CD4-positive, alpha-beta T cell treated with Interleukin-1 beta for 1 hour (primary cell): ENCODE measurements at regions not wholly inside any gene's neighbourhood (a gene's known extent, or its start where the extent isn't known, plus 50 kb on each side); places are given as distances from the start of the nearest gene placed in this dataset.
"Not testable (repeated sequence)": the region's sequence is repeated elsewhere in the genome, so short reads cannot be mapped to it uniquely, and the experiment has no call there.

ENCODE experiments used
- DNase-seq, 2 donors: peaks; one replicate each; pipeline ENCODE4 v3.0.0-alpha.2; 2020 to 2022

- no peak for DNase-seq
These were observed 613.5 kb downstream of the IQCM start for GRCh38 chr4:149202117-149202516.

DNA sequence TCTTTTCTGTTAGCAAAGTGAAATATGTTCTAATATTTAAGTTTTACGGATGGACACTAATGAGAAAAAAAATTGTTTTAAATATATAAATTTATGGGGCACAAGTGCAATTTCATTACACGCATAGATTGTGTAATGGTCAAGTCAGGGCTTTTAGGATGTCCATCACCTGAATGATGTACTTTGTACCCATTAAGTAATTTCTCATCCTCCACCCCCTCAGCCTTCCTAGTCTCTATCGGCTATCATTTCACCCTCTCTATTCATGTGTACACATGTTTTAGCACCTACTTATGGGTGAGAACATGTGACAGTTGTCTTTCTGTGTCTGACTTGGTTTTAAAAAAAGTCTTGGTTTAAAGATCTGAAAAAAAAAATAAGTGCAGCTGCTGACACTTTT, 616.0 kb downstream of the IQCM start:
- DNase-seq: no peak

GRCh38 chr4:149194061-149194460, 621.6 kb downstream of the IQCM start:
- no peak for DNase-seq

DNA sequence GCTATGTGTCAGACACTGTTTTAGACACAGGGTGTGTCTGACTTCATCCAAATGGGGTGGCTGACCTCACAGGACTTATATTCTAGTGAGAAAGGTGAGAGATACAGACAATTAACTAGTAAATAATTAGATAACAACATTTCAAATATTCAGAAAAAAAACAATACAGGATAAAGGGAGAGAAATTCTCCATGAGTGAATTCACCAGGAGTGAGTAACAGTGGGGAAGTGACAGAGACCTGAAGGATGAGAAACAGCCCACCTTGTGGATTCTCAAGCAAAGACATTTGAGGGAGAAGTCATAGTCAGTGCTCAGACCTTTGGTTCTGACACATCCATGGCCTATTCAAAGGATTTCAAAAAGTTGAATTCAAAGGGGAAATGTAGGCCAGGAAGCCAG, 627.9 kb downstream of the IQCM start:
- DNase-seq: no peak

DNA sequence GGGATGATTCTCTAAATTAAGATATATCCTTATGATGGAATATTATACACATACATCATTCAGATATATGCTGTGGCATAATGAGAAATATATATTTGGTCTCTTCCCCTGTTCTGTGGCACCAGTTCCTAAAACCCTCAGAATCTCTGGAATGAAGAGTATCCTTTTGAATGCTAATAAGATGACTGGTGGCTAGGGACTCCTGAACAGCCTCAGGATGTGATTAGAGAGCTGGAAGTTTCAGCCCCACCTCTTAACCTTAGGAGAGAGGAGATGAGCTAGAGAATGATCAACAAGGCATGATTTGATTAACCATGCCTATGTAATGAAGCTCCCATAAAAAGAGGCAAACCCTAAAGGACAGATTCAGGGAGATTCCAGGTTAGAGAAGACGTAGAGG, 632.0 kb downstream of the IQCM start:
- no peak for DNase-seq

- DNase-seq: not testable (repeated sequence)
These were observed 634.2 kb downstream of the IQCM start for GRCh38 chr4:149181459-149181858.

DNA sequence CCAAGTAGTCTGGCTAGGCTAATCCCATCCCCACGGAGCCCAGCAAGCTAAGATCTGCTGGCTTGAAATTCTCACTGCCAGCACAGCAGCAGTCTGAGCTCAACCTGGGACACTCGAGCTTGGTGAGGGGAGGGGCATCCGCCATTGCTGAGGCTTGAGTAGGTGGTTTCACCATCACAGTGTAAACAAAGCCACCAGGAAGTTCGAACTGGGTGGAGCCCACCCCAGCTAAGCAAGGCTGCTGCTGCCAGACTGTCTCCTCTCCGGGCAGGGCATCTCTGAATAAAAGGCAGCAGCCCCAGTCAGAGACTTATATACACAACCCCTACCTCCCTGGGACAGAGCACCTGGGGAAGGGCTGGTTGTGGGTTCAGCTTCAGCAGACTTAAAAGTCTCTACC, 639.6 kb downstream of the IQCM start:
- peak in 1 of 2 donors; percentile 4 for DNase-seq

DNA sequence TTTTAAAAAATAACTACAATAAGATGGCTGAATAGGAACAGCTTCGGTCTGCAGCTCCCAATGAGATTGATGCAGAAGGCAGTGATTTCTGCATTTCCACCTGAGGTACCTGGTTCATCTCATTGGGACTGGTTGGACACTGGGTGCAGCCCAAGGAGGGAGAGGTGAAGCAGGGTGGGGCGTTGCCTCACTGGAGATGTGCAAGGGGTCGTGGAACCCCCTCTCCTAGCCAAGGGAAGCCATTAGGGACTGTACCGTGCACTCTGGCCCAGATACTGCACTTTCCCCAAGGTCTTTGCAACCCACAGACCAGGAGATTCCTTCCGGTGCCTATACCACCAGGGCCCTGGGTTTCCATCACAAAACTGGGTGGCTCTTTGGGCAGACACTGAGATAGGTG, 640.1 kb downstream of the IQCM start:
- DNase-seq: no peak

- DNase-seq: no peak
These were observed 642.2 kb downstream of the IQCM start for GRCh38 chr4:149173241-149174013.

DNA sequence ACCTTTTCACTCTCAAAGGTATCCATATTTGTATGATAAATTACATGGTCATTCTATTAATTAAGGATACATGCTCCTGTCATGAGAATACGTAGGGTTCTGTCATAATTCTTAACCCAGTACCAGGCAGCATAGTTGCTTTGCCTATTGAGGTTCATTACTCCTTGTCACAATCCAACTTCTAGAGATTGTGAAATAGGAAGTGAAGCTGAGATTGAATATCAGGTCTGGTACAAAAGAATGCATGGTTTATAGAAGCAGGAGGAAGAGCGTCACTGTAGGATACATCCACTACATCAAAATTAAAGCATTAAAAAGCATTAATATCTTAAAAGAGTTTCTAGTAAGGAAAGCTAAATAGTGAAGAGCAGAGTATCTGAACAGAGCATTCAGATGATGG, 647.0 kb downstream of the IQCM start:
- DNase-seq: no peak

GRCh38 chr4:149166876-149167275, 648.8 kb downstream of the IQCM start:
- DNase-seq: no peak

DNA sequence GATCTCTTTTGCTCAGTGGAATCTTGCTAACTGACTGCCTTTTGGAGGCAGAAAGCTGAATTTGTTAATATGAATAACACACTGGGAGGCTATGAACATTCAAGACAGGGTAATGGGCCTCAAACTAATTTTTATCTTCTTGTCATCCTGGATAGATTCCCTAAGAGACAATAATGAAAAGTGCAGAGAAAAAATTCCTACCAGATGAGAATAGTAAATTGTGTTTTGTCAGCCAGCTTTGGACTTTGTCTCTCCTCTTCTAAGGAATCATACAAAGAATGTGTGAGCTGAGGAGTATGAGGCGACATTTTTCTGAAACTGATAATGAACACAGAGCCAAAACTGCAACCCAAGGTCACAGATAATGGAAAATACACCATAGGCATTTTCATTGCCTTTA, 649.3 kb downstream of the IQCM start:
- no peak for DNase-seq

- no peak for DNase-seq
These were observed 651.4 kb downstream of the IQCM start for GRCh38 chr4:149164282-149164681.

DNA sequence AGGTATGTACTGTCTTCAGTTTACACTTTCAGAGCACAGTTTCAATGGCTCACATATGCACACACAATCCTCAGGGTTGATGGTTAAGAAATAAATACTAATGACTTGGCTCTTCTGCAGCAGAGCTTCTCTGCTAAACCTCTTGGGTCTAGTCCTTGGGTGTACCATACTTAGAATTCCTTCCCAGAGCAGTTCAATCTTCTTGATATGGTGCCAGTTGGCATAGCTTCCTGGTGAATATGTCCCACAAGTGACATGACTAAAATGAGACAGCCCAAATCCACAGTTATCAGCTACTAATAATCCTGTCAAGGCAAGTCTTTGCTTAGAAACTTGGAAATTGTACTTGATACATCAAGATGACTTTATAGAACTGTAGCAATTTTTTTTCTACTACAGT, 654.4 kb downstream of the IQCM start:
- no peak for DNase-seq

DNA sequence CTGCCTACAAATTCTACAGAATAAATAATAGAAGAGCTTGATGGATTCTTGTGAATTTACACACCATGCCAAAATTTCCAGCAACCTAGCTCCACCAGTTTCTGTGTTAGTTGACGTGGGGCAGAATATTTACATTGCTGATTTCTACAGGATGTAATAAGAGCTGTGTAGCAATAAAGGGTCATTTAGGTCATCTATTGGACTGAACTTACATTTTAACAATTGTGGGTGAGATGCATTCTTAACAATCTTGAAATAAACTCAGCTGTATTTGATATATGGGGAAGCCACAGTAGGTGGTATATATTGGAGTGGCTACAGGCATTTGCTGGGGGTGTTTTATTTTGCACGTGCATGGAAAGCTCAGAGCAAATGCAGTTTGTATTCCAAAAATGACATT, 655.3 kb downstream of the IQCM start:
- DNase-seq: no peak

- no peak for DNase-seq
These were observed 656.8 kb downstream of the IQCM start for GRCh38 chr4:149158817-149159216.

DNA sequence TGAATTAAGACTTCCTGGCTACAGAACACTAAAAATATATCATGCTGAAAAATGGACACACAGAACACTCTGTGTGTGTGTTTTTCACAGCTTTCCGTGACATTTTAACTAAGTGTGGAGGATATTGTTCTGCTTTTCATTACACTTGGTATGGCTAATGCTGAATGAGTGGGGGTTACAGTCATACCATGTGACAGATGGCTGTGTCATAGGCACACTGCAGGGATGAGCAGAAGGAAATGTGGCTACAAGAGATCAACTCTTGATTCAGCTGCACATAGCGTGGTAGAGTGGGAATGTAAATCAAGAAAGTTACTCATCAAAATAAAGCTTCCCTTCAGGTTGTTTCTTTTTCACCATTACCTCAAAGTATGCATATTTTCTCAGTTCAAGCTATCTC, 669.8 kb downstream of the IQCM start:
- DNase-seq: no peak

DNA sequence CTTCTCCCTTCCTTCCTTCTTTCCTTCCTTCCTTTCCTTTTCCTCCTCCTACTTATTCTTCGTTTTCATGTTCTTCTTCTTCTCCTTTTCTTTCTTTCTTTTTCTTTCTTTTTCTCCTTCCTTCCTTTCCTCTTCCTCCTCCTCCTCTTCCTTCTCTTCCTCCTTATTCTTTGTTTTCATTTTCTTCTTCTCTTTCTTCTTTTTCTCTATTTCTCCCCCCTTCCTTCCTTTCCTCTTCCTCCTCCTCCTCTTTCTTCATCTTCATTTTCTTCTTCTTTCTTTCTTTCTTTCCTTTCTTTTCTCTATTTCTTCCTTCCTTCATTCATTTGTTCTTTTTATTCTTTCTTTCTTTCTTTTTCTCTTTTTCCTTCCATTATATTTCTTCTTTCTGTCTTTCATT, 671.6 kb downstream of the IQCM start:
- no peak for DNase-seq

DNA sequence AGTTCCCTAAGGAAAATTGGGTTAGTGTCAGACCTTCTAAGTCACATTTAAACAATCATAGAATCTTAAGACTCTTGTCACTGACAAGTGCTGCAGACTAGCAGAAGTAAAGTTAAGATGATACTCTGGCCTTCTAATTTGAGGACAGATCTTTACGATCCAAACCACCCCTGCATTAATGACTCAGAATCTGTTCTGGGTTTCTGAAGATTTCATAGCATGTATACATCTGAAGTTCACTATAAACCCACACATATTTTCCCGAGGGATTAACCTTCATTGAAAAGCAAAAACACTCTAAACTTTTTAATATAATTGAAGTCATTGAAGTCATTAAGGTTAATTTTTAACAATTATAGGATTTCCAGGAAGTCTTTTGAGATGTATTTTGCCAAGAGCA, 674.3 kb downstream of the IQCM start:
- no peak for DNase-seq

DNA sequence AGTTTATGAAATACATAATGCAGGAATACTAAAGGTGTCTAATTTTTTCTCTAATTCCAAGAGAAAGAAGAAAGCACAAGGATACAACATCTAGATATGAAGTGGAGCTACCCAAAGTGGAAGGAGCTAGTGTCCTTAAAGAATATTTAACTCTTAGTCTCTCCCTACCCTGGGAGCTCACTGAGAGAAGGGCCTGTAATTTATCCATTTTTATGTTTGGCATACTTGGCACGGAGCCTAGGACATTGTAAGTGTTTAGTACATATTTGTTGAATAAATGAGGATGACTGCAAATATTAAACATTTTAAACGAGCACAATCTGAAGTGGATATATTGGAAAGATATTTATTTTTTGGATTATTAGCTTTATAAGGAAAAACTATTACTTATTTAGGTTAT, 674.8 kb downstream of the IQCM start:
- DNase-seq: no peak

- DNase-seq: no peak
These were observed 678.6 kb downstream of the IQCM start for GRCh38 chr4:149136951-149137620.

DNA sequence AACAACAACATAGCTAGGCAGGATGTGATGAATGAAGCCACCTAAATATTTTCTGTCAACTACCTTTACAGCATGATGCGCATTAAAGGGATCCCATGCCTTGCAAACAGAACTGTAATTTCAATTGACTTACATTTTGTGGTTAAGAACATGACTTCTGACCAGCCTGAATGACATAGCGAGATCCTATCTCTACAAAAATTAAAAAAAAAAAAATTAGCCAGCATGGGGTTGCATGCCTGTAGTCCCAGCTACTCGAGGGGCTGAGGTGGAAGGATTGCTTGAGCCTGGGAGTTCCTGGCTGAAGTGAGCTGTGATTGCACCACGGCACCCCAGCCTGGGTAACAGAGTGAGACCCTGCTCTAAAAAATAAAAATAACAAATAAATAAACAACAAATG, 680.6 kb downstream of the IQCM start:
- DNase-seq: no peak

GRCh38 chr4:149121023-149121404, 678.8 kb upstream of the NR3C2 start:
- DNase-seq: no peak

DNA sequence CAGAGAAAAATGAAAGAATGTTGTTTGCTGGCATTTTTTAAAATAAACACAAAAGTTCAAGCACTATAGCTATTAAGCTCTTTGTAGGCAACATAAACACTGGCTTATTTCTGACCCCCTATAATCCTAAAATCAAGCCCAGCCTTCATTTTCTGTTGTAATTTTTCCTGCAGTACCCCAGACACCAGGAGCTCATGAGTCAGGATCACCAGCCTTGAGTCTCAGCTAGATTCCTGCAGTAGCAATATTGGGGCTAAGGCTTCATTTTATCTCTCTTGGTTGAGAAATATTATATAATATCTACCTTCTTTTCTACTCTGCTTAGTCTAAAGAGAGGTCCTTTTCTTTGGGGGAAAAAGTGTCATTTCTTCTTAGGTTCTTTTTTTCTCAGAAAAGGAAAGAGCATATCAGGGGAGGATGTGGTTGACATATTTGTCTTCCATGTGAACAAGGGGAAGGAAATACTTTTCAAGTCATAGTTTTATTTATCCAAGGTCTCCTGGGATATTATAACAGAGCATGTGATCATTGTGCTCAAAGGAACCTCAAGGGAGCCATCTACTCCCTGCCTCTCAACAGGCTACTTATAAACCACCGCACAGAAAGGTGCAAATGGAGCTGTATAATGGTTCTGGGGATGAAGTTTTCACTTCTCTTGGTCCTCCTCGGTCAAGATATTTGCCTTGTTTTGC, 678.3 kb upstream of the NR3C2 start:
- DNase-seq: no peak
